ENCODE measurements at regions not wholly inside any gene's neighbourhood (a gene's known extent, or its start where the extent isn't known, plus 50 kb on each side); places are given as distances from the start of the nearest gene placed in this dataset.

- H3K4me3 ChIP-seq (replicated peaks in 1 of 3; ENCODE audit: insufficient read depth in 1 of 3, low read depth in 1 of 3, low read length in 3 of 3) = no peak overlapping the region
- FAIRE-seq (no peak), DNase-seq (ENCODE audit: low read depth, low spot score) (no peak)
- dilution Hi-C loops (cut with MboI; ENCODE audit: extremely low pct_ligation_motif_present, low sequenced_read_pairs) = no loop called here
- no peak overlapping the region for H3K9ac ChIP-seq (replicated peaks; ENCODE audit: extremely low read depth, insufficient read depth, low read length)
- no peaks in the 10 kb centered on the region for H3K9me3 ChIP-seq (replicated peaks; ENCODE audit: control insufficient read depth, insufficient read depth, low read length)
- CTCF ChIA-PET = interaction anchor here (0.8 to 2.3 kb wide), 3 partner anchors 30 to 304 kb away, joined by 3 to 16 read pairs (median 3); no protein-coding TSS in a partner anchor
- H3K4me2 ChIP-seq (ENCODE audit: insufficient read depth, low read length) = no peak overlapping the region
- H4K20me1 ChIP-seq (replicated peaks; ENCODE audit: control insufficient read depth, extremely low read depth, insufficient read depth, low read length) = no peaks in the 10 kb centered on the region
- POLR2A ChIA-PET = no interaction called here
- no TSS peak for BruUV-seq (replicated peaks)
- intact Hi-C loops (cut with micrococcal nuclease) = no loop called here
- TF ChIP-seq MAX (IDR thresholded peaks at IDR 0.05; ENCODE audit: insufficient read depth, insufficient read length) (no peak), POLR2A (IDR thresholded peaks at IDR 0.05; ENCODE audit: low read depth, low read length) (no peak), POLR2AphosphoS5 (IDR thresholded peaks at IDR 0.05; ENCODE audit: insufficient read depth, low read depth, low read length) (no peak), FOS (IDR thresholded peaks at IDR 0.05; ENCODE audit: borderline replicate concordance, insufficient read depth, low read length) (no peak), CTCF (IDR thresholded peaks at IDR 0.05; ENCODE audit: extremely low read depth in 1 of 2, insufficient read depth in 1 of 2, low read depth in 1 of 2, low read length in 2 of 2) (no peak), GATA2 (IDR thresholded peaks at IDR 0.05; ENCODE audit: insufficient read depth, insufficient read length, low read depth, low read length) (no peak), MYC (IDR thresholded peaks at IDR 0.05; ENCODE audit: low read depth, low read length) (no peak), EZH2 (IDR thresholded peaks at IDR 0.05; ENCODE audit: borderline replicate concordance, low read depth, low read length, severe bottlenecking) (no peak), JUN (IDR thresholded peaks at IDR 0.05; ENCODE audit: borderline replicate concordance, insufficient read depth, insufficient read length, low read depth) (no peak)
- H3K79me2 ChIP-seq (ENCODE audit: control insufficient read depth, insufficient read depth, low read length) = no peaks in the 10 kb centered on the region
- H3K36me3 ChIP-seq (ENCODE audit: control insufficient read depth in 2 of 2, extremely low read depth in 1 of 2, insufficient read depth in 2 of 2, low read length in 2 of 2) = no peaks in the 10 kb centered on the region
- H3K27ac ChIP-seq (ENCODE audit: insufficient read depth, low read depth, low read length) = no peak overlapping the region
- peaks cover 14 to 22% of the 10 kb centered on the region in 2 experiments for H3K27me3 ChIP-seq (ENCODE audit: control insufficient read depth in 2 of 2, insufficient read depth in 2 of 2, low read length in 2 of 2)
- no peaks in the 10 kb centered on the region for H3K9me1 ChIP-seq (replicated peaks; ENCODE audit: control insufficient read depth, extremely low read depth, insufficient read depth, low read length)
- H3K4me1 ChIP-seq (ENCODE audit: control insufficient read depth, extremely low read depth, insufficient read depth, low read length) = peaks cover 3% of the 10 kb centered on the region
- no peak overlapping the region for H2AFZ ChIP-seq (ENCODE audit: low read depth, low read length)
Measured at GRCh38 chr6:43970913-43971775, 156.1 kb downstream of the MRPL14 start.

All from endothelial cell of umbilical vein (primary cell).